ES-I3 (cell line): ENCODE measurements at regions not wholly inside any gene's neighbourhood (a gene's known extent, or its start where the extent isn't known, plus 50 kb on each side); places are given as distances from the start of the nearest gene placed in this dataset.

Experiments used
- H3K36me3 ChIP-seq: 2 replicates; pipeline ENCODE4 v1.6.1; 2013; ENCODE audit warnings: mild to moderate bottlenecking, low read length, control low read depth, moderate library complexity; ENCODE audit not compliant: insufficient read depth
- H3K4me1 ChIP-seq: 2 replicates; pipeline ENCODE4 v1.6.1; 2013; ENCODE audit warnings: mild to moderate bottlenecking, control low read depth, low read length; ENCODE audit not compliant: insufficient read depth
- H3K9ac ChIP-seq: 2 replicates; pipeline ENCODE4 v1.6.1; 2013; ENCODE audit warnings: low read depth, mild to moderate bottlenecking, low read length, moderate library complexity
- H3K9me3 ChIP-seq: 2 replicates; pipeline ENCODE4 v1.6.1; 2013; ENCODE audit warnings: mild to moderate bottlenecking, low read length, moderate library complexity; ENCODE audit not compliant: control insufficient read depth, insufficient read depth

- no peaks in the 10 kb centered on the region for H3K9me3 ChIP-seq
- H3K36me3 ChIP-seq, result no peaks in the 10 kb centered on the region
- peaks cover 10% of the 10 kb centered on the region; the same call in 1 of the 2 replicates for H3K4me1 ChIP-seq
- no peak overlapping the region for H3K9ac ChIP-seq
Observed at GRCh38 chr12:46450279-46450748, 77.7 kb upstream of the SLC38A2 start.

DNA sequence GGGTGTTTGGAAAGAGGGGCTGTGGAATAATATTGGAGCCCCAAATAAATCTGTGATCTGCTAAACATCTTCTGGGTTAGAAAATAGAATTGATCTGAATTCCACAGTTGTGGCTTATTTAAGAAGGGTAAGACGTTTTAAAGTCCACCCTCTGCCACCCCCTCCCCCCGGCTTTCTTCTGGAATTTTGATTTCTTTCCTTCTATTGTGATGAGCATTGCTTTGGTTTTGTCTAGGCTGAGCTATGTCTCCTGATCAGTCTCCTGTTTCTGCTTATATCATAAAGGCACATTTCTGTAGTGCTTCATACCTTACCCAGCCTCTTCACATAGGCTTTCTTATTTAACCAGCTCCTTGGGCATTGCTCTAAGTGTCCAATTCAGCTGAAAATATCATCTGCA is 77.3 kb upstream of the SLC38A2 start:
- Histone ChIP-seq H3K9me3 (no peaks in the 10 kb centered on the region), H3K9ac (no peak overlapping the region), H3K4me1 (peaks cover 10% of the 10 kb centered on the region; the same call in 1 of the 2 replicates), H3K36me3 (no peaks in the 10 kb centered on the region)

DNA sequence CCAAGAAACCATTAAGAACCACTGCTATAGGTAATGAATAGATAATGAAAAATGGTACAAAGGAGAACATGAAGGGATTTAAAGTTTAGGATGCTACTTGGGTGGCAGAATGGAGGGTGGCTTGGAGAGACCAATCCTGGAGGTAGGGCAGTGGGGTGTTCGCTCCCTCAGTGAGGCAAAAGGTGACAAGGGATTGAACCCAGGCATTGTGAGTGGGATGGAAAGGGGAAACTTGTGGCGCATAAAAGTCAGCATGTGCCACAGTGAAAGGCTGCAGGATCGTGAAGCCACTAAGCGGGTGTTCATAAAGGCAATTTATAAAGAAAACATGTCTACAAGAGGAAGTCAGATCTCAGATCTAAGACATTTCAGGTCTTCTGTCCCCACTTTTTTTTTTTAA is 76.7 kb upstream of the SLC38A2 start:
- Histone ChIP-seq H3K4me1 (peaks cover 10% of the 10 kb centered on the region; the same call in 1 of the 2 replicates), H3K9me3 (no peaks in the 10 kb centered on the region), H3K9ac (no peak overlapping the region), H3K36me3 (no peaks in the 10 kb centered on the region)

DNA sequence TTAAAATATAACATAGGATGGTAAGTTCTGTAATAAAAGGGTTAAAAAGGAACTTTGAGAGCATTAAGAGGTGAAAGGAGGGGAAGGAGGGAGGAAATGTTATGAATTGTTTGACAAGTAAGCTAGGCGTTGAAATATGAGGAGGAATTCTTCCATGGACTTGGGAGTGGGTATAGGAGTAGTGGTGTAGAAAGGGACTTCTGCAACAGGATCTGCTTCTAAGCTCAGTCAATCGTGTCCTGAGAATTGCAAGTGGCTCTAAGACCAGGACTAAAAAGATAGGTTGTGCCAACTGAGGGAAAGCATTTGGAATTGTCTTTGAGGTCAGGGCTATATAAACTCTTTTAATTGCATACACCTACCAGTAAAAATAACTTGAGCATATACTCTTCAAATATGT is 74.1 kb upstream of the SLC38A2 start:
- no peaks in the 10 kb centered on the region for H3K36me3 ChIP-seq
- H3K9me3 ChIP-seq, result no peaks in the 10 kb centered on the region
- no peak overlapping the region for H3K9ac ChIP-seq
- H3K4me1 ChIP-seq, result peaks cover 4% of the 10 kb centered on the region; the same call in 1 of the 2 replicates

GRCh38 chr12:46445551-46446235 is 73.1 kb upstream of the SLC38A2 start:
- H3K9me3 ChIP-seq, result no peaks in the 10 kb centered on the region
- H3K4me1 ChIP-seq, result peaks cover 4% of the 10 kb centered on the region; the same call in 1 of the 2 replicates
- no peaks in the 10 kb centered on the region for H3K36me3 ChIP-seq
- H3K9ac ChIP-seq, result no peak overlapping the region

DNA sequence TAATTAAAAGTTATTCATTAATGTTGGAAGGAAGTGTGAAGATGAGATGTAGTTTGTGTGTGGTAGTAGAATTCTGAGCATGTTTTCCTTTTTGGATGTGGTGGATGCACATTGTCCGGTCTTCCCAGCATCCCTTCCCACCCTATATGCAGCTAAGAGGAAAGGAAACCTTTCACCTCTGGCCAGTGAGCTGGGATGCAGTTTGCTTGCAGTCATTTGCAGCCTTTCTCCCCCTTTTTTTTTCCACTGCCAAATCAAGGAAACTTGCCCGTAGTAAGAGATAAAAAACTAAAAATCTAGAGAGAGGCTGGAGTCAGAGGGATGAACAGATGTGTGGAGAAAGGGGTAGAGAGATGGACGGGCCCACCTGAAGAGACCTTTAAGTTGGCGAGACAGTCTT is 72.5 kb upstream of the SLC38A2 start:
- Histone ChIP-seq H3K9ac (no peak overlapping the region), H3K4me1 (peaks cover 2% of the 10 kb centered on the region; the same call in 1 of the 2 replicates), H3K9me3 (no peaks in the 10 kb centered on the region), H3K36me3 (no peaks in the 10 kb centered on the region)

- Histone ChIP-seq H3K36me3 (no peaks in the 10 kb centered on the region), H3K9me3 (no peaks in the 10 kb centered on the region), H3K4me1 (no peaks in the 10 kb centered on the region; the same call in 1 of the 2 replicates), H3K9ac (no peak overlapping the region)
Observed at GRCh38 chr12:46443594-46444263, 71.2 kb upstream of the SLC38A2 start.

- no peaks in the 10 kb centered on the region for H3K36me3 ChIP-seq
- no peaks in the 10 kb centered on the region; the same call in 1 of the 2 replicates for H3K4me1 ChIP-seq
- no peak overlapping the region for H3K9ac ChIP-seq
- no peaks in the 10 kb centered on the region for H3K9me3 ChIP-seq
Observed at GRCh38 chr12:46442738-46443137, 70.2 kb upstream of the SLC38A2 start.

DNA sequence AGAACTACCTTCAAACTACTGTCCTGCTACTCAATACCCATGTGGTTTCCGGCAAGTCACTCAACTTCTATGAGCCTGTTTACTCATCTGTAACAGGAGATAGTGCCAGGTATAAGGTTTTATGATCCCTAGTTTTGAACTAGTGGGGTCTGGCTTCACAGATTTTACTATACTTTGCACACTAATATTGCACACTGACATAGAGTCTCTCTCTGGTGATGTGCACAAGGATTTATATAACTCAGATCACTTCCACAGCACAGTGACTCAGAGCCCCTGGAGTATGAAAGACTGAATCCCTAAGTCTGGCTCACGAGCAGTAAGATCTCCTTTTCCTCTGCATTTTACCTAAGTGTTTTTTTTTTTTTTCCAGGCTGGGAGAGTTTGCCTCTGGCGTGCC is 69.7 kb upstream of the SLC38A2 start:
- no peaks in the 10 kb centered on the region for H3K9me3 ChIP-seq
- no peaks in the 10 kb centered on the region for H3K36me3 ChIP-seq
- no peaks in the 10 kb centered on the region; the same call in 1 of the 2 replicates for H3K4me1 ChIP-seq
- no peak overlapping the region for H3K9ac ChIP-seq

GRCh38 chr12:46439793-46440511 is 67.4 kb upstream of the SLC38A2 start:
- Histone ChIP-seq H3K36me3 (no peaks in the 10 kb centered on the region), H3K9ac (no peak overlapping the region), H3K4me1 (peaks cover 1% of the 10 kb centered on the region), H3K9me3 (no peaks in the 10 kb centered on the region)

DNA sequence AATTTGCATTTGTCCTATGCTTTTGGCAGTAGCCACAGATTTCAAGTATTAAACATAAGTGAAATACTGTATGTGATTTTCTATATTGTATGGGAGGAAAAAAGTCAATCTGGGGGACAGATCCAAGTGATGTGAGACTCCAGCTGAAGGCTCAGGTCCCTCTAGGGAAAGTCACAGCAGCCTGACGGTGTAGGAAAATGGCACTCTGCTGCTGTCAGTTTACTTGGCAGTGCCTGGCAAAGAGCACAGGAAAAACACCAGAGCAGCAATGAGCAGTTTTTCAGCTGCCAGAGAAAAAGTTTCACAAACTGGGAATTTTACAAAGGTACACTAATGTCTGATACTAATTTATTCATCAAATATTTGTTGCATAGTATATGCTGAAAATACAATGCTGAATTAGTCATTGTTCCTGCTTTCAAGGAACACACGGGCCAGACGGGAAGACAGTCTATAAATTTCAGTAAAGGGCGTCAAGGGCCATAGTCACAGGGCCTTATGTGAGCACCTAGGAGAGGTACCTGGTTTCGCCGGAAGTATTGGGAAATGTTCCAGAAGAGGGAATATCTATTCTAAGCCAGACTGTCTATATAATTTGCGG is 66.2 kb upstream of the SLC38A2 start:
- Histone ChIP-seq H3K4me1 (peaks cover 6% of the 10 kb centered on the region), H3K36me3 (no peaks in the 10 kb centered on the region), H3K9me3 (no peaks in the 10 kb centered on the region), H3K9ac (no peak overlapping the region)

DNA sequence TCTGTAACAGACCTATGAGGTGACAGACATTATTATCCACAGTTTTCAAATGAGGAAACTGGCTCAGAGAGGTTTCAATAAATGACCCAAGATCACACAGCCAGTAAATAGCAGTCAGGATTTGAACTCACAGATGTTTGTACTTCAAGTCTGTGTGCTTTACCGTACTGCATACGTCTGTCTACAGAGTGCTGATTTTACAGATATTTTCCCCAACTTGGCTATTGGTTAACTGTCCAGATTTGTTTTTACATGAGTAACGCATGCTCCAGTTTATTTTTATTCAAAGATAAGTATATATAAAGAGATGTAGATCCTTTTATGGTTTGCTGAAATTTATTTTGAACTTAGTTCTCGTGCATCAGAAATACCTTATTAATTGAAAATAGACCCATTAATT is 65.7 kb upstream of the SLC38A2 start:
- Histone ChIP-seq H3K36me3 (no peaks in the 10 kb centered on the region), H3K9ac (no peak overlapping the region), H3K9me3 (no peaks in the 10 kb centered on the region), H3K4me1 (peaks cover 6% of the 10 kb centered on the region)

DNA sequence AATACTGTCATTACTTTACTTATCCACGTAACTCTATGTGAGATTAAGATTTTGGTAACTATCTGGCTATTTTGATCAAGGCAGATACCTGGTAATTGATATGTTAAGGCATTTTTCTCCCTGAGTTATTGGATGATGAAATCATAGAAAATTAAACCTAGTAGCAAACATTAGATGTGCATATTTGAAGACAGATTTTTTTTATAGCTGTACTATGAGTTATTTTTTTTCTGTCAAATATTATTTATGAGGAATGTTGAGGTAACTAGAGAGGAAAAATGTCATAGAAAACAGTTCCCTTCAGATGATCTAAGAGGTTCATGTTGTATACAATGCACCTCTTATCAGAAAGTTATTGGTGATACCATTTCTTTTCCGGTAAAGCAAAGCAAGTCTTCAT is 64.9 kb upstream of the SLC38A2 start:
- no peaks in the 10 kb centered on the region for H3K9me3 ChIP-seq
- H3K9ac ChIP-seq, result no peak overlapping the region
- no peaks in the 10 kb centered on the region for H3K36me3 ChIP-seq
- peaks cover 6% of the 10 kb centered on the region for H3K4me1 ChIP-seq

DNA sequence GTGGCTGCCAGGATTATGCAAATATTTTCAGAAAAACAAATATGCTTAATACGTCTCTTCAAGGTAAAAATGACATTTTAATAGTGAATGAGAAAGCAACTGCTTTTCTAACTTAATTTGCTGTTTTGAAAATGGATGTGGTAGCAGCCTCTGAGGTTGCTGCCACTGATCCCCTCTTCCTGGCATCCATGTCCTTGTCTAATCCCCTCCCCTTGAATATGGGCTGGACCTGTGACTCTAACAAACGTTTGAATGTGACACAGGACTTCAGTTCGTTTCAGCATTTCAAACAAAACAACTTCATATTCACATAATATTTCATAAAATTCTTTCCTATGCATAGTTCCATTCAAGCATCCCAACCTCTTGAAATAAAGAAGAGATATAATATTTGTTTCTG is 64.2 kb upstream of the SLC38A2 start:
- Histone ChIP-seq H3K36me3 (no peaks in the 10 kb centered on the region), H3K4me1 (peaks cover 11% of the 10 kb centered on the region; the same call in 1 of the 2 replicates), H3K9me3 (no peaks in the 10 kb centered on the region), H3K9ac (no peak overlapping the region)
